ENCODE measurements at regions not wholly inside any gene's neighbourhood (a gene's known extent, or its start where the extent isn't known, plus 50 kb on each side); places are given as distances from the start of the nearest gene placed in this dataset.

DNA sequence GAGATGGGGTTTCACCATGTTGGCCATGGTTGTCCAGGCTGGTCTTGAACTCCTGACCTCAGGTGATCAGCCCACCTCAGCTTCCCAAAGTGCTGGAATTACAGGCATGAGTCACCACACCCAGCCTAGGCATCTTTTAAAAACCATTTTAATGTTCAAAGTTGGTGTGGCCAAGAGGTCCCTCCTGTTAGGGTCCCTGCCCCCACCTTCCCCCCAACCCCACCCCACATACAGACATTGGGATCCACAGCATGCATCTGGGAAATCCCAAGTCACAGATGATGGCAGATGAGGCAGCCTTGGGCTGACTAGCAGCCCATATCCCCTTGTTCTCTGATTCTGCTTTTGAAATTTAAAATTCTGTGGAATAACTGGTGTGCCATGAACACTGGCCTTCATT is 226.0 kb downstream of the KATNAL1 start:
- H3K27me3 ChIP-seq (replicated peaks), result no peaks in the 10 kb centered on the region
- no peaks in the 10 kb centered on the region for H3K36me3 ChIP-seq (replicated peaks)
- DNase-seq, result no peak
- in situ Hi-C loops (cut with HindIII; ENCODE audit: low pct_ligation_motif_present, low sequenced_read_pairs), result no loop called here
- H3K4me3 ChIP-seq (ENCODE audit: low read depth, low read length), result no peak overlapping the region
- no peak for TF ChIP-seq CTCF (IDR thresholded peaks at IDR 0.05; ENCODE audit: low read depth, low read length, missing control alignments)
- H3K27ac ChIP-seq, result no peak overlapping the region

GRCh38 chr13:30079501-30079900 is 227.8 kb downstream of the KATNAL1 start:
- no peak for DNase-seq
- in situ Hi-C loops (cut with HindIII; ENCODE audit: low pct_ligation_motif_present, low sequenced_read_pairs), result no loop called here
- no peak overlapping the region for H3K4me3 ChIP-seq (ENCODE audit: low read depth, low read length)
- H3K27me3 ChIP-seq (replicated peaks), result no peaks in the 10 kb centered on the region
- no peaks in the 10 kb centered on the region for H3K36me3 ChIP-seq (replicated peaks)
- H3K27ac ChIP-seq, result no peak overlapping the region
- TF ChIP-seq CTCF (IDR thresholded peaks at IDR 0.05; ENCODE audit: low read depth, low read length, missing control alignments), result no peak

DNA sequence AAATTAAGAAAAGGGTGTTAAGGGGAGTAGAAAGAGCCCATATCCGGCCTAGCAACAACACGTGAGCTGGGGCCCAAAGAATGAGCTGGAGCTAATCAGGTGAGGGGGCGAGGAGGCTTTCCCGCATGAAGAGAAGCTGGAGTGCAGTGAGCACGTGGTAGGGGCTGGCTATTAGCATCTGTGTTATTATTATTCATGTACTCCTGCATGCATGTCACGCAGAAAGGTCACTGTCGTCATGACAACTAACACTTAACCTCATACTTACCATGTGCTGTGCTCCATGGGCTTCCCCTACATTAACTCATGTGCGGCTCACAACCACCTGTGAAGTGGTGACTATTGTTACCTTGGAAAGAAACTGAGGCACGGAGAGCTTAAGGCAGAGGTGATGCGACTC is 227.6 kb upstream of the UBL3 start:
- in situ Hi-C loops (cut with HindIII; ENCODE audit: low pct_ligation_motif_present, low sequenced_read_pairs), result no loop called here
- H3K4me3 ChIP-seq (ENCODE audit: low read depth, low read length), result no peak overlapping the region
- no peak for DNase-seq

GRCh38 chr13:30077240-30077735 is 226.9 kb upstream of the UBL3 start:
- Histone ChIP-seq H3K4me3 (ENCODE audit: low read depth, low read length) (no peak overlapping the region), H3K27ac (no peak overlapping the region), H3K36me3 (replicated peaks) (no peaks in the 10 kb centered on the region), H3K27me3 (replicated peaks) (no peaks in the 10 kb centered on the region)
- no peak for TF ChIP-seq CTCF (IDR thresholded peaks at IDR 0.05; ENCODE audit: low read depth, low read length, missing control alignments)
- in situ Hi-C loops (cut with HindIII; ENCODE audit: low pct_ligation_motif_present, low sequenced_read_pairs), result no loop called here
- DNase-seq, result no peak

More for the DNA sequence above, 227.6 kb upstream of the UBL3 start:
- no peaks in the 10 kb centered on the region for H3K27me3 ChIP-seq (replicated peaks)
- no peaks in the 10 kb centered on the region for H3K36me3 ChIP-seq (replicated peaks)
- H3K27ac ChIP-seq, result no peak overlapping the region
- TF ChIP-seq CTCF (IDR thresholded peaks at IDR 0.05; ENCODE audit: low read depth, low read length, missing control alignments), result no peak

DNA sequence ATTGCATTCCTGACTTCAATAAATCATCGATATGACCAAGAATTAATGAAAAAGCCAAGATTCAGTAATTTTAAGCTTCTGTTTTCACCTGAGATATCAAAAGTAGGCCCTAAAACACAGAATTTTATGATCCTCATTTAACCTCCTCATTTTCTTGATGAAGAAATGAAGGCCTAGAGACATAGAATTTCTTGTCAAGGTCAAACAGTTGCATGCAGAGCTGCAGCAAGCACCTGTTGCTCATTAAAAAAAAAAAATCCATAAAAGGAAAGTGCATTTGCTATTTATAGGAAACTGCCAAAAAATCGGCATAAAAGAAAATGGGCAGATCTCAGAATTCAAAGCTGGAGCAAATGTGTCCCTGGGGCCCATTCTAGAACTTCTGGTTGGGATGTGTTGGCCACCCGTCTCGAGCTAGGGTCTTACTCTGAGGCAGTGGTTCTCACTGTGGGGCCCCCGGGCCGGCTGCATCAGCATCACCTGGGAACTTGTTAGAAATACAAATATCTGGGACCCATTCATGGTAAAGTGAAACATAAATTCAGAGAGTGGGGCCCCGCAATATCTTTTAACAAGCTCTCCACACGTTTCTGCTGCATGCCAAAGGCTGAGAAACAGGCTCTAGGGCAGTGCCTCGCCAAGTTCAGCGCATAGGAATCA is 224.7 kb upstream of the UBL3 start:
- Histone ChIP-seq H3K27me3 (replicated peaks) (no peaks in the 10 kb centered on the region), H3K36me3 (replicated peaks) (no peaks in the 10 kb centered on the region), H3K27ac (no peak overlapping the region), H3K4me3 (ENCODE audit: low read depth, low read length) (no peak overlapping the region)
- in situ Hi-C loops (cut with HindIII; ENCODE audit: low pct_ligation_motif_present, low sequenced_read_pairs), result no loop called here
- no peak for TF ChIP-seq CTCF (IDR thresholded peaks at IDR 0.05; ENCODE audit: low read depth, low read length, missing control alignments)
- no peak for DNase-seq

DNA sequence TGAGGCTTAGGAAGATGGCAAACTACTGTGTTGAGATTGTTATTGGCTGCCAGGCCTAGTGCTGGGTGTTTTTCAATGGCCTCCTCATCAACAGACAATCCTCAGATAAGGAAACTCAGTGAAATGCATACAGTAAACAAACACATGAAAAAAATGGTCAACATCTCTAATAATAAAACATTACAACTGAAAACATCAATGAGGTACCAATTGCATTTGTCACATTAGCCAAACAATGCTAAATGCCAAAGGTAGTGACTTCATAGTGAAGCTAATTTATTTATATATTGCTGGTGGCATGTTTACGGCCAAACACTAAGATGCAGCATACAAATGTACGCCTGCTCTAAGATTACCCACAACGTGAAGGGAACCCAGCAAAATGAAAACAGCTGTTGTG is 224.0 kb upstream of the UBL3 start:
- DNase-seq, result no peak
- Histone ChIP-seq H3K27ac (no peak overlapping the region), H3K36me3 (replicated peaks) (no peaks in the 10 kb centered on the region), H3K27me3 (replicated peaks) (no peaks in the 10 kb centered on the region), H3K4me3 (ENCODE audit: low read depth, low read length) (no peak overlapping the region)
- TF ChIP-seq CTCF (IDR thresholded peaks at IDR 0.05; ENCODE audit: low read depth, low read length, missing control alignments), result no peak
- in situ Hi-C loops (cut with HindIII; ENCODE audit: low pct_ligation_motif_present, low sequenced_read_pairs), result no loop called here
